Neural crest cell (in vitro differentiated cells): ENCODE measurements at regions not wholly inside any gene's neighbourhood (a gene's known extent, or its start where the extent isn't known, plus 50 kb on each side); places are given as distances from the start of the nearest gene placed in this dataset.

Experiments used
- DNase-seq: peaks from one replicate; pipeline ENCODE4 v3.0.0; 2021; ENCODE audit warnings: low read depth, mixed read lengths, low spot score
- H3K27ac Mint-ChIP-seq: one replicate; pipeline ENCODE4 v1.8.0; 2021; ENCODE audit warnings: mild to moderate bottlenecking, mixed read lengths; ENCODE audit not compliant: unreplicated experiment
- H3K27me3 Mint-ChIP-seq: 2 replicates; pipeline ENCODE4 v1.8.0; 2021; ENCODE audit warnings: low read depth, mild to moderate bottlenecking, mixed read lengths
- H3K36me3 Mint-ChIP-seq: 2 replicates; pipeline ENCODE4 v1.8.0; 2021; ENCODE audit warnings: low read depth, mild to moderate bottlenecking, mixed read lengths
- H3K4me1 Mint-ChIP-seq: 2 replicates; pipeline ENCODE4 v1.8.0; 2021; ENCODE audit warnings: mixed read lengths
- H3K4me3 Mint-ChIP-seq: one replicate; pipeline ENCODE4 v1.8.0; 2021; ENCODE audit warnings: mild to moderate bottlenecking, mixed read lengths
- H3K9me3 Mint-ChIP-seq: 2 replicates; pipeline ENCODE4 v1.8.0; 2021; ENCODE audit warnings: mixed read lengths
- TF ChIP-seq, protein P1 (sequence below): fragments of 200-600 bp; sonication (generic); conservative IDR thresholded peaks from 2 replicates; pipeline ENCODE4 v1.5.0; 2021; ENCODE audit warnings: antibody characterized with exemption, mild to moderate bottlenecking

DNA sequence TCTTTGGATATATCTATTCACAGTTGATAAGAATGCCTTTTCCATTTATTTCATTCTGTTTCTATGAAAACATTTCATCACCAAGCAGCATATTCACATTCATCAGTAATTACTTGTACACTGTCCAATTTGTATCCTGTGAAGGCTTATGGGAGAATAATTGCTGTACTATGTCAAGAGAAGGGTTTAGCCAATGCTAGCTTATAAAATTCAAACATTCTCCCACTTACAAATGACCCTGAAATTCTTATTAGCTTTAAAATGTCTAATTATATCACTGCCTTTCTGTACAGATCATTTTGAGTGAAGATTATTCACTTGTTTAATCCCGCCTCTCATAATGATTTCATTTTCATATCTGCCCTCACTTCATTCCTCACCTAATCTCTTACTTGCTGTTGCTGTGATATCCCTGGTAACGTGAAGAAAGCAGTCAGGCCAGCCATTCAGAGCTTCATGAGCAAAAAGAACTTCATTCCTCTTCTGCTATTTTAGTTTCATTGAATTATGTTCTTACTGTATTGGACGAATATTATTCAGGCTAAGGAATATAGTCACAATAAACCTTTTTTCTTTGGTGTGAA lies 778.7 kb downstream of the OLFM4 start:
- Mint-ChIP-seq H3K27ac (no peak overlapping the region), H3K4me1 (no peaks in the 10 kb centered on the region), H3K36me3 (no peaks in the 10 kb centered on the region), H3K4me3 (no peak overlapping the region), H3K27me3 (no peaks in the 10 kb centered on the region), H3K9me3 (peaks cover 2% of the 10 kb centered on the region)
- TF ChIP-seq, protein P1, sequence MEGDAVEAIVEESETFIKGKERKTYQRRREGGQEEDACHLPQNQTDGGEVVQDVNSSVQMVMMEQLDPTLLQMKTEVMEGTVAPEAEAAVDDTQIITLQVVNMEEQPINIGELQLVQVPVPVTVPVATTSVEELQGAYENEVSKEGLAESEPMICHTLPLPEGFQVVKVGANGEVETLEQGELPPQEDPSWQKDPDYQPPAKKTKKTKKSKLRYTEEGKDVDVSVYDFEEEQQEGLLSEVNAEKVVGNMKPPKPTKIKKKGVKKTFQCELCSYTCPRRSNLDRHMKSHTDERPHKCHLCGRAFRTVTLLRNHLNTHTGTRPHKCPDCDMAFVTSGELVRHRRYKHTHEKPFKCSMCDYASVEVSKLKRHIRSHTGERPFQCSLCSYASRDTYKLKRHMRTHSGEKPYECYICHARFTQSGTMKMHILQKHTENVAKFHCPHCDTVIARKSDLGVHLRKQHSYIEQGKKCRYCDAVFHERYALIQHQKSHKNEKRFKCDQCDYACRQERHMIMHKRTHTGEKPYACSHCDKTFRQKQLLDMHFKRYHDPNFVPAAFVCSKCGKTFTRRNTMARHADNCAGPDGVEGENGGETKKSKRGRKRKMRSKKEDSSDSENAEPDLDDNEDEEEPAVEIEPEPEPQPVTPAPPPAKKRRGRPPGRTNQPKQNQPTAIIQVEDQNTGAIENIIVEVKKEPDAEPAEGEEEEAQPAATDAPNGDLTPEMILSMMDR: no peak
- DNase-seq: no peak

DNA sequence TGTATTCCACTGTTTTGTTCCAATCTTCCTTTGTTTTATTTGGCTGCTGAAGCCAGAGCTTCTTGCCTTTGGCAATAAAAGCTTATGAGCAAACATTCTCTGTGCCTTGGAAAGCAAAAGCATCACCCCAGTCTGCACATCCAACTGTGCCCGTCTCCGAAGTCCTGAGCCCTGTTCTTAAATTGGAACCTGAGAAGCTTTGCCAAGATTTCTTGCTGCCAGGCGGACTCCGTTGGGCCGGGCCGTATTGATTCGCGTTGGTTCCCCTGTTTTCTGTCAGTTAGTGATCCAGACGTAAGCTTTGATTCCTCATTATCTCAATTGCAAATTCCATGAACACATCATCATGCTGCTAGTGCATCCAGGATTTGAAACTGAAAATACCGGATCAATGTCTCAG lies 793.0 kb downstream of the OLFM4 start:
- Mint-ChIP-seq H3K27ac (no peak overlapping the region), H3K27me3 (no peaks in the 10 kb centered on the region), H3K4me1 (no peaks in the 10 kb centered on the region), H3K4me3 (no peak overlapping the region), H3K9me3 (no peaks in the 10 kb centered on the region), H3K36me3 (no peaks in the 10 kb centered on the region)
- DNase-seq: no peak
- TF ChIP-seq, protein P1: no peak

DNA sequence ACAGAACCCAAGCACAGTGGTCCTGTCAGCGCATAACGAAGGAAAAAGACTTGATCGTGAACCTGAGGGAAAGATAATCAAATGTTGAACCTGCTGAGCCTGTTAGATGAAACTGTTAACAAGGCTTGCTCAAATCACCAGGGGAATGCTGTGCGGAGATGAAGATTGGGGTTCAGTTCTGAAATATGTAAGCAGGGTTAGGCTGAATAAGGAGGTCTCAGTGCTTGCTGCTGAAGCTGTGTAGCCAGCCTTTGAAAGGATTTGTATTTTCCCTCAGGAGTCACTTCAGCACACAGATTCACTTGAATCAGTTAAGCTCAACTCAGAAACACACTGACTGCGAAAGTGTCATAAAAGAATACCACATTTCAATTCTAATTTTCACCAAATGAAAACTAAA lies 793.5 kb downstream of the OLFM4 start:
- H3K27ac Mint-ChIP-seq: no peak overlapping the region
- no peak for DNase-seq
- no peaks in the 10 kb centered on the region for H3K27me3 Mint-ChIP-seq
- H3K4me3 Mint-ChIP-seq: no peak overlapping the region
- no peaks in the 10 kb centered on the region for H3K36me3 Mint-ChIP-seq
- no peaks in the 10 kb centered on the region for H3K9me3 Mint-ChIP-seq
- TF ChIP-seq, protein P1: no peak
- H3K4me1 Mint-ChIP-seq: no peaks in the 10 kb centered on the region

DNA sequence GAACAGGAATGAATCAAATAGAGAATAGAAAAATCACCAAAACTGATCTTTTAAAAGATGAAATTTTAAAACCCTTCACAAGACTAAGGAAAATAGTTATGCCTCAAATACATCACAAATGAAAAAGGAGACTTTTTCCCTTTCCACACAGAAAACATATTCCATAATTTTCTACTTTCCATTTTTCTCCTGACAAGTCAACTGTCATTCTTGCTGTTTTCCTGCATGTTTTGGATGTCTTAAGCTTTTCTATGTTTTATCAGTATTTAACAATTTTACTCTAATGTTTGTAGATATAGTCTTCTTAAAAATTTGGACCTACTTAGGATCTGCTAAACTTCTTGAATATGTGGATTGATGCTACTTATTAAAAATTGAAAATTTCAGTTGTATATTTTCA lies 810.8 kb downstream of the OLFM4 start:
- no peak overlapping the region for H3K27ac Mint-ChIP-seq
- DNase-seq: no peak
- H3K4me3 Mint-ChIP-seq: no peak overlapping the region
- TF ChIP-seq, protein P1: no peak
- no peaks in the 10 kb centered on the region for H3K36me3 Mint-ChIP-seq
- no peaks in the 10 kb centered on the region for H3K4me1 Mint-ChIP-seq
- no peaks in the 10 kb centered on the region for H3K27me3 Mint-ChIP-seq
- peaks cover 5% of the 10 kb centered on the region for H3K9me3 Mint-ChIP-seq

DNA sequence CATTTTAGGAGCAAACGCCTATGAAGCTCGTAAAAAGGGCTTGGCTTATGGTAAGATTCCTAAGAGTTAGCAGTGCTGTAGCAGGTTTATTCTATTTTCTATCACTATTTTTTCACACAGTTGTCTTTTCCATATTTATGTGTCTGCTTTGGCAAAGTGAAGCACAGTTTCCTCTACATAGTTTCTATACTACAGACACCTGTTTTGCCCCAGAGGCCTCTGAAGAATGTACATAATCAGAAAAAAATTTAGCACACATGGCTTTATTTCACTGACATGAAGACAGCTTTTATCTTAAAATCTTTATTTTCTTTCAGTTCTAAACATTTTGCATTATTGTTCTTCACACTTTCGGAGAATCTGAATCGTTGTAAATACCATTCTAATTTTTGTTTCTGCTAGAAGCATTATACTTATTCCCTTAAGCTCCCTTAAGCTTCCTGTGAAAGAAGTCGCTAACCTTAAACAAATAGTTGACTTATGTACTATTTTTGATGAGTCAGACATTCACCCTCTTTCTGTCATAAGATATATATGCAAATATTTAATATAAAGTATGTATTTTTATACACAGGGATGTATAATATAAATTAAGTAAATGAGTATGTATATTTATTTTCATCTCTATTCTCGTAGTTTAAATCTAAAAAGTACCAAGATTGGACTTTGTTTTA lies 816.0 kb downstream of the OLFM4 start:
- no peak overlapping the region for H3K27ac Mint-ChIP-seq
- H3K4me1 Mint-ChIP-seq: peaks cover 7% of the 10 kb centered on the region
- H3K36me3 Mint-ChIP-seq: no peaks in the 10 kb centered on the region
- H3K27me3 Mint-ChIP-seq: no peaks in the 10 kb centered on the region
- DNase-seq: no peak
- no peak overlapping the region for H3K4me3 Mint-ChIP-seq
- TF ChIP-seq, protein P1: no peak
- peaks cover 3% of the 10 kb centered on the region for H3K9me3 Mint-ChIP-seq
